ENCODE measurements at regions not wholly inside any gene's neighbourhood (a gene's known extent, or its start where the extent isn't known, plus 50 kb on each side); places are given as distances from the start of the nearest gene placed in this dataset.

GRCh38 chr22:23401910-23402274 lies 178.2 kb downstream of the IGLL1 start:
- no TSS peak for BruUV-seq (replicated peaks)
- Histone ChIP-seq H3K27ac (ENCODE audit: extremely low read length, insufficient read depth, low read length) (no peak overlapping the region), H3K36me3 (replicated peaks in 1 of 2; ENCODE audit: control insufficient read depth in 1 of 2, insufficient read depth in 2 of 2, low read length in 2 of 2) (no peaks in the 10 kb centered on the region), H3K9me3 (ENCODE audit: low read length) (no peaks in the 10 kb centered on the region), H3K9ac (ENCODE audit: insufficient read depth, low read depth, low read length) (no peak overlapping the region), H3K27me3 (ENCODE audit: control insufficient read depth in 1 of 2, insufficient read depth in 2 of 2, low read length in 2 of 2) (peaks cover 4 to 7% of the 10 kb centered on the region in 2 experiments), H3K79me2 (ENCODE audit: insufficient read depth, low read length) (no peaks in the 10 kb centered on the region), H3K4me2 (ENCODE audit: low read depth, low read length) (peak overlapping the region; percentile 65), H4K20me1 (ENCODE audit: insufficient read depth, low read length) (no peaks in the 10 kb centered on the region), H3K4me3 (replicated peaks in 1 of 3; ENCODE audit: insufficient read depth in 1 of 3, low read depth in 2 of 3, low read length in 3 of 3) (peak overlapping the region in 1 of 3 experiments; percentile 54; a peak in 1 of 6 replicates), H3K4me1 (ENCODE audit: insufficient read depth, low read length) (peaks cover 9% of the 10 kb centered on the region), H2AFZ (ENCODE audit: low read length) (no peak overlapping the region)
- intact Hi-C loops (cut with micrococcal nuclease; ENCODE audit: unreplicated experiment) (loop anchor here (1.0 kb wide), 2 partner anchors 16 to 137 kb away; no protein-coding TSS in a partner anchor), in situ Hi-C loops (cut with HindIII; ENCODE audit: extremely low pct_ligation_motif_present, low pct_unique_long_range_greater_than_20kb) (no loop called here)
- DNase-seq (ENCODE audit: low spot score) = no peak
- POLR2A ChIA-PET = no interaction called here
- no peak; the same call in 2 of the 3 replicates for ATAC-seq
- CTCF ChIA-PET (ENCODE audit: low intra/inter-chr PET ratio, low total read pairs) = interaction anchor here (0.5 to 1.8 kb wide), 3 partner anchors 87 to 190 kb away, joined by 3 to 21 read pairs (median 6); no protein-coding TSS in a partner anchor
- FAIRE-seq = no peak
- TF ChIP-seq PATZ1 (CRISPR knock-in tag; IDR thresholded peaks at IDR 0.05) (0 out of 2 replicates have a peak, but pooled peaks have one; percentile 26), KLF12 (CRISPR knock-in tag; IDR thresholded peaks at IDR 0.05; ENCODE audit: borderline replicate concordance) (no peak), ZNF253 (CRISPR knock-in tag; IDR thresholded peaks at IDR 0.05; ENCODE audit: borderline replicate concordance) (0 out of 2 replicates have a peak, but pooled peaks have one; percentile 49)
- WGBS (ENCODE audit: low lambda C conversion rate) = 17% methylated on average over 1 of the region's 14 CpGs

GRCh38 chr22:23401111-23401909 lies 178.8 kb downstream of the IGLL1 start:
- no peak overlapping the region for H3K4me2 ChIP-seq (ENCODE audit: low read depth, low read length)
- BruUV-seq (replicated peaks) = no TSS peak
- no peak overlapping the region for H3K4me3 ChIP-seq (replicated peaks in 1 of 3; ENCODE audit: insufficient read depth in 1 of 3, low read depth in 2 of 3, low read length in 3 of 3)
- H4K20me1 ChIP-seq (ENCODE audit: insufficient read depth, low read length) = no peaks in the 10 kb centered on the region
- H3K9ac ChIP-seq (ENCODE audit: insufficient read depth, low read depth, low read length) = no peak overlapping the region
- peaks cover 9% of the 10 kb centered on the region for H3K4me1 ChIP-seq (ENCODE audit: insufficient read depth, low read length)
- in situ Hi-C loops (cut with HindIII; ENCODE audit: extremely low pct_ligation_motif_present, low pct_unique_long_range_greater_than_20kb) = no loop called here
- H2AFZ ChIP-seq (ENCODE audit: low read length) = no peak overlapping the region
- H3K9me3 ChIP-seq (ENCODE audit: low read length) = no peaks in the 10 kb centered on the region
- CTCF ChIA-PET (ENCODE audit: low intra/inter-chr PET ratio, low total read pairs) = no interaction called here
- intact Hi-C loops (cut with micrococcal nuclease; ENCODE audit: unreplicated experiment) = no loop called here
- no peak overlapping the region for H3K27ac ChIP-seq (ENCODE audit: extremely low read length, insufficient read depth, low read length)
- no peaks in the 10 kb centered on the region for H3K36me3 ChIP-seq (replicated peaks in 1 of 2; ENCODE audit: control insufficient read depth in 1 of 2, insufficient read depth in 2 of 2, low read length in 2 of 2)
- no peak for DNase-seq (ENCODE audit: low spot score)
- ATAC-seq = no peak
- peaks cover 4 to 9% of the 10 kb centered on the region in 2 experiments for H3K27me3 ChIP-seq (ENCODE audit: control insufficient read depth in 1 of 2, insufficient read depth in 2 of 2, low read length in 2 of 2)
- FAIRE-seq = no peak
- POLR2A ChIA-PET = no interaction called here
- WGBS (ENCODE audit: low lambda C conversion rate) = 81% methylated on average over 11 of the region's 20 CpGs
- no peaks in the 10 kb centered on the region for H3K79me2 ChIP-seq (ENCODE audit: insufficient read depth, low read length)
- no peak for TF ChIP-seq ZSCAN25 (CRISPR knock-in tag; IDR thresholded peaks at IDR 0.05)
- no peak for TF ChIP-seq HOXA5 (CRISPR knock-in tag; IDR thresholded peaks at IDR 0.05)
- no peak for TF ChIP-seq RNF2 (conservative IDR thresholded peaks at IDR 0.05; ENCODE audit: low read depth)
- no peak for TF ChIP-seq ZNF672 (CRISPR knock-in tag; IDR thresholded peaks at IDR 0.05)
- TF ChIP-seq CREM (IDR thresholded peaks at IDR 0.05) = no peak
- TF ChIP-seq CREM (CRISPR knock-in tag; IDR thresholded peaks at IDR 0.05) = no peak
- no peak for TF ChIP-seq E2F5 (CRISPR knock-in tag; conservative IDR thresholded peaks at IDR 0.05)
- no peak for TF ChIP-seq CBX2 (IDR thresholded peaks at IDR 0.05; ENCODE audit: low read depth, low read length)
- TF ChIP-seq CBX2 (CRISPR knock-in tag; IDR thresholded peaks at IDR 0.05; ENCODE audit: low read depth) = no peak
- no peak for TF ChIP-seq ZNF713 (CRISPR knock-in tag; IDR thresholded peaks at IDR 0.05)
- TF ChIP-seq ZNF432 (CRISPR knock-in tag; IDR thresholded peaks at IDR 0.05; ENCODE audit: borderline replicate concordance) = no peak
